GM10248 (cell line): ENCODE measurements at regions not wholly inside any gene's neighbourhood (a gene's known extent, or its start where the extent isn't known, plus 50 kb on each side); places are given as distances from the start of the nearest gene placed in this dataset.

Experiments
- CTCF ChIA-PET: fragments of 300-600 bp; sonication (Branson Sonifier 250); formaldehyde crosslinking; extraction: SDS; loops from one replicate; lab custom pipeline; 2021; ENCODE audit warnings: antibody characterized with exemption; lab: Yijun Ruan, JAX
- POLR2A ChIA-PET: fragments of 350-650 bp; sonication (Branson Sonifier 250); formaldehyde crosslinking; extraction: SDS; loops from one replicate; lab custom pipeline; 2020; ENCODE audit warnings: antibody characterized with exemption; lab: Yijun Ruan, JAX
- DNase-seq: peaks from one replicate; pipeline ENCODE4 v3.0.0; 2012; ENCODE audit errors: extremely low spot score
- CTCF ChIP-seq: IDR thresholded peaks from 2 replicates; pipeline ENCODE4 v1.5.1; 2012; ENCODE audit warnings: mild to moderate bottlenecking, low read depth; ENCODE audit errors: extremely low read depth, missing control alignments, control extremely low read depth

DNA sequence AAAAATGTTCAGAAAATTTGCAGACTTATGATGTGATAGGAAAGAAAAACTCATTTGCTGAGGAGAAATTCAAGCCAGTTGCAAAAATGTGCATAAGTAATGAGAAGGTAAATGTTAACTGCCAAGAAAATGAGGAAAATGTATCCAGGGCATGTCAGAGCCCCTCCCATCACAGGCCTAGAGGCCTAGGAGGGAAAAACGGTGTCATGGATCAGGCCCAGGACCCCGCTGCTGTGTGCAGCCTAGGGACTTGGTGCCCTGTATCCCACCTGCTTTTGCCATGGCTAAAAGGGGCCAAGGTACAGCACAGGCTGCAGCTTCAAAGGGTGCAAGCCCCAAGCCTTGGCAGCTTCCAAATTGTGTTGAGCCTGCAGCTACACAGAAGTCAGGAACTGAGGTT is 214.0 kb upstream of the ADGRL4 start:
- ChIA-PET POLR2A (no interaction called here), CTCF (no interaction called here)
- TF ChIP-seq CTCF: no peak
- no peak for DNase-seq

DNA sequence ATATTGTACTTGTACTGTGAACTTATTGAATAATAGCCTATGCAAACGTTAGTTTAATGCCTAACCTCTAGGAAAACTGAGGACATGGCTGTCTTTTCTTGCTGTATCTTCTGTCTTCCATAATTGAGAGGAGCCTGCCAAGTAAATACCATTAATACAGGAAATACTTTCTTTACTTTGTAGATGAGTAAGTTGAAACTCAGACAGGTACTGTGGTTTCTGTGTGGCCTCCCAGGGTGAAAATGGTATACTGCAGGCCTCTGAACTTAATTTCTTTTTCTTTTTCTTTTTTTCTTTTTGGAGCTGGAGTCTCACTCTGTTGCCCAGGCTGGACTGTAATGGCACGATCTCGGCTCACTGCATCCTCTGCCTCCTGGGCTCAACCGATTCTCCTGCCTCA is 208.8 kb upstream of the ADGRL4 start:
- ChIA-PET CTCF (no interaction called here), POLR2A (no interaction called here)
- no peak for TF ChIP-seq CTCF
- no peak for DNase-seq

GRCh38 chr1:79207786-79208185 is 201.3 kb upstream of the ADGRL4 start:
- POLR2A ChIA-PET: no interaction called here
- TF ChIP-seq CTCF: no peak
- CTCF ChIA-PET: no interaction called here
- no peak for DNase-seq

DNA sequence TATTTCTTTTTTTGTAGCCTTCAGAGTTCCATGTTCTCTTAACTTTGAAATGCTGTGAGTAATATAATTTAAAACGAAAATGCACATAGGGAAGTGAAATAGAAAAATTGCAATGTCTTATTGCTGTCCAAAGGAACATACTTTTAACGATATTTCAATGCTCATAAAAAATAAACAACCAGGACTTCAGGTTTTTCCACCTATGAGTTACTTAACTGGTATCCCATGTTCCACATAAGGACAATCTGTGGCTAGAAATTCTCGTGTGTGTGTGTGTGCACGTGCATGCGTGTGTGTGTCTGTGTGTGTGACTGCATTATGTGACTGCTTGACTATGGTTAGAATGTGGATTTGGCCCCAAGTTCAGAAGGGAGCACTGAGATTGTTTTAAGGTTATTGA is 200.8 kb upstream of the ADGRL4 start:
- no peak for TF ChIP-seq CTCF
- no peak for DNase-seq
- ChIA-PET CTCF (no interaction called here), POLR2A (no interaction called here)

DNA sequence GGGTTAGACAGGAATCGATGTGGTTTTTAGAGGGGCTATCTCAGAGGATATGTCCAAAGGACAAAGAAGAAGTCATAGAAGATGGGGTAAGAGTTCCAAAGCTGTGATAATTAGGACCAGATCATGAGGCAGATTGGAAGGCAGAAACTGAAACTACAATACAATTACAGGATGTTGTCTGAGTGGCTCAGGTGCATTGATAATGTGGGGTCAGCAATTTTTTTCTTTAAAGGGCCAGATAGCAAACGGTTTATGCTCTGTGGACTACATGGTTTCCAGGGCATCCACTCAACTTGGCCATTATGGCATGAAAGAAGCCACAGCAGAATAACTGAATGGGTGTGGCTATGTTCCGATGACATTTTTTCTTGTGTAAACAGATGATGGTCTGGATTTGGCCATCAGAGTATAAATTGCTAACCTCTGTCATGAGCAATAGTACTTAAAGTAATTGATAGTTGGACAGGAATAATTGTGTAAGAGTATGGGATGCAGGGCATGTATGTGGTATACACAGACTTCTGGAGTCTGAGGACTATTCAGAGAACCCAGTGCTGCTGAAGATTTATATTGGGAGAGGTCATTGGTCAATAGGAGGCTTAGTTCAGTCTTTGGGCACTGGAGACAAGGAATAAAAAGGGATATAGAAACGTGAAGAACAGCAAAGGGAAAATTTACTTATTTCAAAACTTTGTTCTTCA is 198.4 kb upstream of the ADGRL4 start:
- ChIA-PET POLR2A (no interaction called here), CTCF (no interaction called here)
- DNase-seq: no peak
- no peak for TF ChIP-seq CTCF

DNA sequence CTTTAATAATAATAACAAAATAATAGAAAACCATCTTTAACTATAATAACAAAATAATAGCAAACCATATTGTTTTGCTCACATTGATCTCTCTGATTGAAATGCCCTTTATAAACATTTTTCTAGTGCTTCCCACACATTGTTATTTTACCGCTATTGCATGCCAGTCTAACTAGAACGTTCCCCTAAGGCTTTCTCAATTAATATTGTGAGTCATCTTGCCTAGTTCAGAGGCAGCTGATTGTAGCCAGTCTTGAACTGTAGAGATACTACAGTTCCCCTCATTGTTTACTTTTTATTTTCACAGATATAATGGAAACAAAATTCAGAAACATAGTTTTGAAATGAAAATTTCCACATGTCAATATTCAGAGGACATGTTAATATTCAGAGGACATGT is 192.3 kb upstream of the ADGRL4 start:
- no peak for TF ChIP-seq CTCF
- POLR2A ChIA-PET: no interaction called here
- no peak for DNase-seq
- CTCF ChIA-PET: interaction anchor here (1.0 to 1.5 kb wide), 2 partner anchors 10 to 12 kb away, joined by 3 to 4 read pairs; no protein-coding TSS in a partner anchor
